HG03575 (cell line): ENCODE measurements at regions not wholly inside any gene's neighbourhood (a gene's known extent, or its start where the extent isn't known, plus 50 kb on each side); places are given as distances from the start of the nearest gene placed in this dataset.
"Not testable (repeated sequence)": the region's sequence is repeated elsewhere in the genome, so short reads cannot be mapped to it uniquely, and the experiment has no call there.

Experiments used
- ATAC-seq: cut with Tn5 transposase; IDR thresholded peaks from one replicate; pipeline ENCODE4 v1.9.1; 2021; ENCODE audit not compliant: unreplicated experiment, insufficient number of reproducible peaks, low FRiP score; ENCODE audit errors: extremely low read depth

GRCh38 chr1:206256935-206257334, 53.6 kb downstream of the SRGAP2 start:
- peak; percentile 95 for ATAC-seq

- ATAC-seq, result not testable (repeated sequence)
Measured at GRCh38 chr1:206261473-206261872, 58.1 kb downstream of the SRGAP2 start.

GRCh38 chr1:206262424-206262823, 59.1 kb downstream of the SRGAP2 start:
- ATAC-seq, result not testable (repeated sequence)

GRCh38 chr1:206264916-206265315, 61.6 kb downstream of the SRGAP2 start:
- ATAC-seq, result not testable (repeated sequence)

- not testable (repeated sequence) for ATAC-seq
Measured at GRCh38 chr1:206271153-206271552, 67.8 kb downstream of the SRGAP2 start.

- ATAC-seq, result not testable (repeated sequence)
Measured at GRCh38 chr1:206273104-206273503, 69.8 kb downstream of the SRGAP2 start.

- not testable (repeated sequence) for ATAC-seq
Measured at GRCh38 chr1:206276143-206276542, 72.8 kb downstream of the SRGAP2 start.

GRCh38 chr1:206278683-206279082, 75.3 kb downstream of the SRGAP2 start:
- ATAC-seq, result not testable (repeated sequence)

GRCh38 chr1:206280683-206281082, 77.3 kb downstream of the SRGAP2 start:
- ATAC-seq, result not testable (repeated sequence)

- not testable (repeated sequence) for ATAC-seq
Measured at GRCh38 chr1:206281912-206282654, 78.7 kb downstream of the SRGAP2 start.

- not testable (repeated sequence) for ATAC-seq
Measured at GRCh38 chr1:206285024-206285960, 82.0 kb downstream of the SRGAP2 start.

- not testable (repeated sequence) for ATAC-seq
Measured at GRCh38 chr1:206287759-206288158, 84.4 kb downstream of the SRGAP2 start.

GRCh38 chr1:206288453-206288852, 85.1 kb downstream of the SRGAP2 start:
- ATAC-seq, result not testable (repeated sequence)

- ATAC-seq, result not testable (repeated sequence)
Measured at GRCh38 chr1:206297145-206298031, 94.0 kb downstream of the SRGAP2 start.

- ATAC-seq, result not testable (repeated sequence)
Measured at GRCh38 chr1:206298032-206298392, 94.7 kb downstream of the SRGAP2 start.

GRCh38 chr1:206299181-206299791, 95.9 kb downstream of the SRGAP2 start:
- ATAC-seq, result not testable (repeated sequence)

GRCh38 chr1:206299942-206300341, 96.6 kb downstream of the SRGAP2 start:
- ATAC-seq, result not testable (repeated sequence)

- not testable (repeated sequence) for ATAC-seq
Measured at GRCh38 chr1:206302056-206302455, 98.7 kb downstream of the SRGAP2 start.
